BLaER1 (cell line): ENCODE measurements at regions not wholly inside any gene's neighbourhood (a gene's known extent, or its start where the extent isn't known, plus 50 kb on each side); places are given as distances from the start of the nearest gene placed in this dataset.

ENCODE experiments used
- H3K27ac ChIP-seq: shearing (Covaris generic); formaldehyde crosslinking; 2 replicates; pipeline ENCODE4 v1.8.1; 2022
- H3K27me3 ChIP-seq: shearing (Covaris generic); formaldehyde crosslinking; 2 replicates; pipeline ENCODE4 v1.8.1; 2022
- H3K36me3 ChIP-seq: shearing (Covaris generic); formaldehyde crosslinking; 2 replicates; pipeline ENCODE4 v1.8.1; 2022
- H3K4me1 ChIP-seq: shearing (Covaris generic); formaldehyde crosslinking; 2 replicates; pipeline ENCODE4 v1.8.1; 2022
- H3K4me2 ChIP-seq: shearing (Covaris generic); formaldehyde crosslinking; 2 replicates; pipeline ENCODE4 v1.8.1; 2022
- H3K4me3 ChIP-seq: shearing (Covaris generic); formaldehyde crosslinking; 2 replicates; pipeline ENCODE4 v1.8.1; 2022
- H3K9ac ChIP-seq: shearing (Covaris generic); formaldehyde crosslinking; 2 replicates; pipeline ENCODE4 v1.8.1; 2022
- H3K9me3 ChIP-seq: shearing (Covaris generic); formaldehyde crosslinking; 2 replicates; pipeline ENCODE4 v1.8.1; 2022
- H4K20me1 ChIP-seq: shearing (Covaris generic); formaldehyde crosslinking; 2 replicates; pipeline ENCODE4 v1.8.1; 2022
- Cebpa-rat ChIP-seq: shearing (Covaris generic); IDR thresholded peaks from 2 replicates; pipeline ENCODE4 v1.8.1; 2022

- H3K27ac ChIP-seq, result no peak overlapping the region
- H3K9me3 ChIP-seq, result no peaks in the 10 kb centered on the region
- H3K27me3 ChIP-seq, result no peaks in the 10 kb centered on the region
- H3K36me3 ChIP-seq, result no peaks in the 10 kb centered on the region
- no peak overlapping the region for H3K4me2 ChIP-seq
- TF ChIP-seq Cebpa-rat, result no peak
- no peaks in the 10 kb centered on the region for H3K4me1 ChIP-seq
- H3K9ac ChIP-seq, result no peak overlapping the region
- no peak overlapping the region for H3K4me3 ChIP-seq
- no peaks in the 10 kb centered on the region for H4K20me1 ChIP-seq
Measured at GRCh38 chr10:35848412-35848811, 206.3 kb upstream of the FZD8 start.

GRCh38 chr10:35844686-35845085 lies 202.6 kb upstream of the FZD8 start:
- Histone ChIP-seq H3K4me3 (no peak overlapping the region), H3K4me1 (no peaks in the 10 kb centered on the region), H3K36me3 (no peaks in the 10 kb centered on the region), H3K9me3 (peaks cover 17% of the 10 kb centered on the region), H3K27me3 (no peaks in the 10 kb centered on the region), H3K9ac (no peak overlapping the region), H3K4me2 (no peak overlapping the region), H3K27ac (no peak overlapping the region), H4K20me1 (no peaks in the 10 kb centered on the region)
- no peak for TF ChIP-seq Cebpa-rat

GRCh38 chr10:35843524-35844181 lies 201.6 kb upstream of the FZD8 start:
- Histone ChIP-seq H3K4me2 (no peak overlapping the region), H3K36me3 (no peaks in the 10 kb centered on the region), H4K20me1 (no peaks in the 10 kb centered on the region), H3K9me3 (peaks cover 17% of the 10 kb centered on the region), H3K4me3 (no peak overlapping the region), H3K27ac (no peak overlapping the region), H3K4me1 (no peaks in the 10 kb centered on the region), H3K27me3 (no peaks in the 10 kb centered on the region), H3K9ac (no peak overlapping the region)
- TF ChIP-seq Cebpa-rat, result no peak

GRCh38 chr10:35838054-35838453 lies 196.0 kb upstream of the FZD8 start:
- H3K9me3 ChIP-seq, result peaks cover 17% of the 10 kb centered on the region
- no peak overlapping the region for H3K27ac ChIP-seq
- H4K20me1 ChIP-seq, result no peaks in the 10 kb centered on the region
- peaks cover 16% of the 10 kb centered on the region for H3K4me1 ChIP-seq
- no peak overlapping the region for H3K9ac ChIP-seq
- no peaks in the 10 kb centered on the region for H3K36me3 ChIP-seq
- no peaks in the 10 kb centered on the region for H3K27me3 ChIP-seq
- H3K4me3 ChIP-seq, result no peak overlapping the region
- no peak for TF ChIP-seq Cebpa-rat
- H3K4me2 ChIP-seq, result no peak overlapping the region

GRCh38 chr10:35835545-35835944 lies 193.4 kb upstream of the FZD8 start:
- peaks cover 16% of the 10 kb centered on the region for H3K4me1 ChIP-seq
- H3K27ac ChIP-seq, result no peak overlapping the region
- no peak overlapping the region for H3K9ac ChIP-seq
- H3K9me3 ChIP-seq, result peaks cover 6% of the 10 kb centered on the region; the same call in 1 of the 2 replicates
- no peak for TF ChIP-seq Cebpa-rat
- no peaks in the 10 kb centered on the region for H3K27me3 ChIP-seq
- H3K4me3 ChIP-seq, result no peak overlapping the region
- H3K4me2 ChIP-seq, result peak overlapping the region; percentile 47
- no peaks in the 10 kb centered on the region for H3K36me3 ChIP-seq
- H4K20me1 ChIP-seq, result no peaks in the 10 kb centered on the region

GRCh38 chr10:35834877-35835494 lies 192.9 kb upstream of the FZD8 start:
- Histone ChIP-seq H3K36me3 (no peaks in the 10 kb centered on the region), H4K20me1 (no peaks in the 10 kb centered on the region), H3K4me3 (no peak overlapping the region), H3K4me1 (peaks cover 22% of the 10 kb centered on the region), H3K4me2 (peak overlapping the region; percentile 47), H3K27ac (no peak overlapping the region), H3K9me3 (peaks cover under 1% of the 10 kb centered on the region; the same call in 1 of the 2 replicates), H3K27me3 (no peaks in the 10 kb centered on the region), H3K9ac (0 out of 2 replicates have a peak overlapping the region, but pooled peaks have one; percentile 10)
- no peak for TF ChIP-seq Cebpa-rat

GRCh38 chr10:35827783-35828182 lies 185.7 kb upstream of the FZD8 start:
- no peaks in the 10 kb centered on the region for H4K20me1 ChIP-seq
- no peak overlapping the region for H3K4me3 ChIP-seq
- H3K4me2 ChIP-seq, result no peak overlapping the region
- H3K9ac ChIP-seq, result no peak overlapping the region
- no peaks in the 10 kb centered on the region for H3K27me3 ChIP-seq
- no peak overlapping the region for H3K27ac ChIP-seq
- no peak for TF ChIP-seq Cebpa-rat
- peaks cover 12% of the 10 kb centered on the region; the same call in 1 of the 2 replicates for H3K9me3 ChIP-seq
- H3K36me3 ChIP-seq, result no peaks in the 10 kb centered on the region
- H3K4me1 ChIP-seq, result peaks cover 53% of the 10 kb centered on the region

GRCh38 chr10:35824704-35825103 lies 182.6 kb upstream of the FZD8 start:
- no peaks in the 10 kb centered on the region for H3K27me3 ChIP-seq
- H3K9me3 ChIP-seq, result peaks cover 12% of the 10 kb centered on the region; the same call in 1 of the 2 replicates
- no peak overlapping the region for H3K9ac ChIP-seq
- H3K27ac ChIP-seq, result no peak overlapping the region
- H3K4me2 ChIP-seq, result no peak overlapping the region; the same call in 1 of the 2 replicates
- peaks cover 72% of the 10 kb centered on the region for H3K4me1 ChIP-seq
- TF ChIP-seq Cebpa-rat, result no peak
- no peaks in the 10 kb centered on the region for H4K20me1 ChIP-seq
- H3K36me3 ChIP-seq, result no peaks in the 10 kb centered on the region
- H3K4me3 ChIP-seq, result no peak overlapping the region

- H3K27ac ChIP-seq, result peak overlapping the region; percentile 84
- H3K4me2 ChIP-seq, result peak overlapping the region; percentile 74
- no peak overlapping the region for H3K9ac ChIP-seq
- H4K20me1 ChIP-seq, result no peaks in the 10 kb centered on the region
- H3K4me3 ChIP-seq, result no peak overlapping the region
- H3K27me3 ChIP-seq, result no peaks in the 10 kb centered on the region
- H3K9me3 ChIP-seq, result peaks cover 12% of the 10 kb centered on the region; the same call in 1 of the 2 replicates
- peaks cover 48% of the 10 kb centered on the region for H3K4me1 ChIP-seq
- no peaks in the 10 kb centered on the region for H3K36me3 ChIP-seq
- peak; percentile 74 for TF ChIP-seq Cebpa-rat
Measured at GRCh38 chr10:35822316-35822715, 180.2 kb upstream of the FZD8 start.

- TF ChIP-seq Cebpa-rat, result no peak
- Histone ChIP-seq H3K4me2 (peak overlapping the region; percentile 74), H3K9ac (no peak overlapping the region), H3K4me3 (no peak overlapping the region), H3K9me3 (peaks cover 12% of the 10 kb centered on the region; the same call in 1 of the 2 replicates), H3K27me3 (no peaks in the 10 kb centered on the region), H3K4me1 (peaks cover 39% of the 10 kb centered on the region), H3K36me3 (no peaks in the 10 kb centered on the region), H3K27ac (peak overlapping the region; percentile 84), H4K20me1 (no peaks in the 10 kb centered on the region)
Measured at GRCh38 chr10:35821339-35821911, 179.3 kb upstream of the FZD8 start.
